GM23248 (cell line): ENCODE measurements at regions not wholly inside any gene's neighbourhood (a gene's known extent, or its start where the extent isn't known, plus 50 kb on each side); places are given as distances from the start of the nearest gene placed in this dataset.
"Not testable (repeated sequence)": the region's sequence is repeated elsewhere in the genome, so short reads cannot be mapped to it uniquely, and the experiment has no call there.

ENCODE experiments used
- EZH2 ChIP-seq: fragments of 200-600 bp; sonication (generic); IDR thresholded peaks from 2 replicates; pipeline ENCODE4 v1.6.1; 2018; ENCODE audit warnings: antibody characterized with exemption, mild to moderate bottlenecking; ENCODE audit not compliant: insufficient read depth, poor library complexity, severe bottlenecking
- EZH2phosphoT487 ChIP-seq: fragments of 200-600 bp; sonication (generic); IDR thresholded peaks from 2 replicates; pipeline ENCODE4 v1.6.1; 2018; ENCODE audit warnings: antibody characterized with exemption, moderate library complexity, mild to moderate bottlenecking, low read depth; ENCODE audit not compliant: insufficient read depth

DNA sequence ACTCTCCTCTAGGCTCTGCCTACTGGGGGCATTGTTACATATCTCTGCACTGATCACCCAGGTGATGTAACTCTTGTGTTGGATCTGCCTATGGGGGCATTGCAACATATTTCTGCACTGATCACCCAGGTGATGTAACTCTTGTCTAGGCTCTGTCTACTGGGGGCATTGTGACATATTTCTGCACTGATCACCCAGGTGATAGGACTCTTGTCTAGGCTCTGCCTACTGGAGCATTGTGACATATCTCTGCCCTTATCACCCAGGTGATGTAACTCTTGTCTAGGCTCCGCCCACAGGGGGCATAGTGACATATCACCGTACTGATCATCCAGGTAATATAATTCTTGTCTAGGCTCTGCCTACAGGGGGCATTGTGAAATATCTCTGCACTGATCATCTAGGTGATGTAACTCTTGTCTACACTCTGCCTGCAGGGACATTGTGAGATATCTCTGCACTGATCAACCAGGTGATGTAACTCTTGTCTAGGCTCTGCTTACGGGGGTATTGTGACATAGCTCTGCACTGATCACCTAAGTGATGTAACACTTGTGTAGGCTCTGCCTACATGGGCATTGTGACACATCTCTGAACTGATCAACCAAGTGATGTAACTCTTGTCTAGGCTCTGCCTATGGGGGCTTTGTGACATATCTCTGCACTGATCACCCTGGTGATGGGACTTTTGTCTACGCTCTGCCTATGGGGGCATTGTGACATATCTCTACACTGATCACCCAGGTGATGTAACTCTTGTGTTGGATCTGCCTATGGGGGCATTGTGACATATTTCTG is 52.1 kb upstream of the USP14 start:
- TF ChIP-seq EZH2, EZH2phosphoT487: not testable (repeated sequence)
